Prostate gland (tissue), 2 donors: ENCODE measurements at regions not wholly inside any gene's neighbourhood (a gene's known extent, or its start where the extent isn't known, plus 50 kb on each side); places are given as distances from the start of the nearest gene placed in this dataset.

ENCODE experiments used
- CTCF ChIP-seq, 4 experiments: fragments of 200-600 bp in 2 of 4; fragments of 450-650 bp in 2 of 4; sonication (generic) in 2 of 4; IDR thresholded peaks; 1 replicate in 3 of 4; 2 replicates in 1 of 4; pipeline ENCODE4 v1.5.1; 2016 to 2019; ENCODE audit warnings: antibody characterized with exemption in 4 of 4, mild to moderate bottlenecking in 2 of 4, moderate library complexity in 2 of 4
- POLR2A ChIP-seq: fragments of 450-650 bp; IDR thresholded peaks from one replicate; pipeline ENCODE4 v1.6.1; 2016; ENCODE audit warnings: antibody characterized with exemption, mild to moderate bottlenecking
- POLR2AphosphoS5 ChIP-seq: sonication (generic); formaldehyde crosslinking; IDR thresholded peaks from one replicate; pipeline ENCODE4 v1.6.1; 2017; ENCODE audit warnings: antibody characterized with exemption

GRCh38 chr1:221470000-221470698 is 271.7 kb downstream of the DUSP10 start:
- no peak for TF ChIP-seq POLR2A
- no peak for TF ChIP-seq CTCF (IDR thresholded peaks at IDR 0.05)
- no peak for TF ChIP-seq POLR2AphosphoS5
